HG02852 (cell line): ENCODE measurements at regions not wholly inside any gene's neighbourhood (a gene's known extent, or its start where the extent isn't known, plus 50 kb on each side); places are given as distances from the start of the nearest gene placed in this dataset.
"Not testable (repeated sequence)": the region's sequence is repeated elsewhere in the genome, so short reads cannot be mapped to it uniquely, and the experiment has no call there.

ENCODE experiments used
- ATAC-seq: cut with Tn5 transposase; IDR thresholded peaks from one replicate; pipeline ENCODE4 v1.9.1; 2021; ENCODE audit warnings: mild to moderate bottlenecking, moderate library complexity; ENCODE audit not compliant: unreplicated experiment

GRCh38 chr20:48409055-48409615 is 418.7 kb downstream of the PREX1 start:
- no peak for ATAC-seq

- no peak for ATAC-seq
Observed at GRCh38 chr20:48407710-48408109, 420.1 kb downstream of the PREX1 start.

- ATAC-seq, result no peak
Observed at GRCh38 chr20:48406912-48407340, 420.9 kb downstream of the PREX1 start.

- no peak for ATAC-seq
Observed at GRCh38 chr20:48406498-48406897, 421.3 kb downstream of the PREX1 start.

GRCh38 chr20:48405909-48406308 is 421.9 kb downstream of the PREX1 start:
- no peak for ATAC-seq

GRCh38 chr20:48404598-48404997 is 423.2 kb downstream of the PREX1 start:
- ATAC-seq, result no peak

- no peak for ATAC-seq
Observed at GRCh38 chr20:48403167-48403761, 424.5 kb downstream of the PREX1 start.

GRCh38 chr20:48401359-48401758 is 426.4 kb downstream of the PREX1 start:
- ATAC-seq, result no peak

GRCh38 chr20:48400009-48400408 is 427.8 kb downstream of the PREX1 start:
- ATAC-seq, result no peak

GRCh38 chr20:48398506-48399449 is 429.0 kb downstream of the PREX1 start:
- no peak for ATAC-seq

- not testable (repeated sequence) for ATAC-seq
Observed at GRCh38 chr20:48396981-48397861, 430.6 kb downstream of the PREX1 start.

GRCh38 chr20:48395816-48396546 is 431.8 kb downstream of the PREX1 start:
- ATAC-seq, result no peak

GRCh38 chr20:48394415-48395081 is 433.3 kb downstream of the PREX1 start:
- no peak for ATAC-seq

- no peak for ATAC-seq
Observed at GRCh38 chr20:48393737-48394314, 434.0 kb downstream of the PREX1 start.

- ATAC-seq, result no peak
Observed at GRCh38 chr20:48393311-48393685, 434.5 kb downstream of the PREX1 start.

GRCh38 chr20:48392407-48393310 is 435.1 kb downstream of the PREX1 start:
- ATAC-seq, result no peak

- ATAC-seq, result no peak
Observed at GRCh38 chr20:48390981-48391380, 436.8 kb downstream of the PREX1 start.

GRCh38 chr20:48387675-48388074 is 440.1 kb downstream of the PREX1 start:
- ATAC-seq, result no peak
